Uterus (tissue), 2 donors: ENCODE measurements at regions not wholly inside any gene's neighbourhood (a gene's known extent, or its start where the extent isn't known, plus 50 kb on each side); places are given as distances from the start of the nearest gene placed in this dataset.

ENCODE experiments used
- CTCF ChIP-seq, 4 experiments: fragments of 200-600 bp in 2 of 4; fragments of 450-650 bp in 2 of 4; sonication (generic) in 2 of 4; IDR thresholded peaks; one replicate each; pipeline ENCODE4 v1.5.1; 2016 to 2019; ENCODE audit warnings: antibody characterized with exemption in 4 of 4, mild to moderate bottlenecking in 2 of 4, moderate library complexity in 1 of 4
- POLR2A ChIP-seq, 2 donors: fragments of 450-650 bp; IDR thresholded peaks; one replicate each; pipeline ENCODE4 v1.6.1; 2016; ENCODE audit warnings: antibody characterized with exemption in 2 of 2, mild to moderate bottlenecking in 1 of 2, moderate library complexity in 1 of 2

DNA sequence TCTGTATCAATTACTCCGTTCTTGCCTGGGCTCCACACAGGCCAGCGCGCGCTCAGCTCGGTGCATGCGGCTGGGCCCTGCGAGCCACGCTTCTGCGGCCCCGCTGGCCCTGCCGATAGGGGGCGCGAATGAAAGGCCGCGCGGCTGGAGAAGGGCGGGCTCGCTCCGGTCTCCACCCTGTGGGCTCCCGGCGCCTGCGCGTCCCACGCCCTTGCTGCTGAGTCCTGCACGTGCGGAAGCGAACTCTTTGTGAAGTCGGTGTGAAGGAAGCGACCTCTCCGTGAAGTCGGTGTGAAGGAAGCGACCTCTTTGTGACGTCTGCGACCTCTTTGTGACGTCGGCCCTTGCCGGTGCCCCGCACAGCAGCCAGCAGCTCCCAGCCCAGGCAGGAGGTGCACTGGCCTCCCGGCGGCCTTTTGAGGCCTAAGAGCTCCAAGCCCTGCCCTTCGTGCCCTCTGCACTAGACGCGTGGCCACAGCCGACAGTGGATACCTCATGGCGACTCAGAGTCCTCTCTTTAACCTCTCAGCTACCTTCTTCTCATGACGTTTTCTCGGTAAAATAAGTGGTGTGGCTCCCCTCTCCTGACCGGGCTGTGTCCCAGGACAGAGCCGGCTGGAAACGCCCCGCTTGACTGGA, 391.9 kb upstream of the RAB6C start:
- TF ChIP-seq CTCF (IDR thresholded peaks at IDR 0.05) (no peak), POLR2A (IDR thresholded peaks at IDR 0.05) (no peak)
